GM18870 (cell line): ENCODE measurements at regions not wholly inside any gene's neighbourhood (a gene's known extent, or its start where the extent isn't known, plus 50 kb on each side); places are given as distances from the start of the nearest gene placed in this dataset.

Experiments
- ATAC-seq: cut with Tn5 transposase; IDR thresholded peaks from one replicate; pipeline ENCODE4 v1.9.1; 2021; ENCODE audit warnings: moderate library complexity; ENCODE audit not compliant: unreplicated experiment

- ATAC-seq, result no peak
These were observed 180.0 kb downstream of the KIF4B start for GRCh38 chr5:155193483-155194107.

- no peak for ATAC-seq
These were observed 187.1 kb downstream of the KIF4B start for GRCh38 chr5:155200608-155201007.

GRCh38 chr5:155211764-155212163 is 198.2 kb downstream of the KIF4B start:
- ATAC-seq, result no peak

- ATAC-seq, result no peak
These were observed 208.8 kb downstream of the KIF4B start for GRCh38 chr5:155222393-155222792.

GRCh38 chr5:155229135-155229534 is 215.6 kb downstream of the KIF4B start:
- no peak for ATAC-seq

- no peak for ATAC-seq
These were observed 226.2 kb downstream of the KIF4B start for GRCh38 chr5:155239803-155240202.

- no peak for ATAC-seq
These were observed 237.0 kb downstream of the KIF4B start for GRCh38 chr5:155250596-155250995.

- ATAC-seq, result no peak
These were observed 238.5 kb downstream of the KIF4B start for GRCh38 chr5:155252025-155252424.

- ATAC-seq, result no peak
These were observed 239.2 kb downstream of the KIF4B start for GRCh38 chr5:155252717-155253116.

GRCh38 chr5:155254399-155254798 is 240.8 kb downstream of the KIF4B start:
- ATAC-seq, result no peak

- ATAC-seq, result no peak
These were observed 244.6 kb downstream of the KIF4B start for GRCh38 chr5:155258161-155258560.

- no peak for ATAC-seq
These were observed 246.1 kb downstream of the KIF4B start for GRCh38 chr5:155259648-155260047.

GRCh38 chr5:155260798-155261197 is 247.2 kb downstream of the KIF4B start:
- ATAC-seq, result no peak

- no peak for ATAC-seq
These were observed 249.8 kb downstream of the KIF4B start for GRCh38 chr5:155263381-155263780.

GRCh38 chr5:155264809-155265208 is 251.3 kb downstream of the KIF4B start:
- no peak for ATAC-seq

- no peak for ATAC-seq
These were observed 255.3 kb downstream of the KIF4B start for GRCh38 chr5:155268770-155269425.

GRCh38 chr5:155270725-155271124 is 257.2 kb downstream of the KIF4B start:
- no peak for ATAC-seq

GRCh38 chr5:155274484-155274883 is 260.9 kb downstream of the KIF4B start:
- ATAC-seq, result no peak

- ATAC-seq, result no peak
These were observed 261.7 kb downstream of the KIF4B start for GRCh38 chr5:155275222-155275621.

- ATAC-seq, result no peak
These were observed 262.7 kb downstream of the KIF4B start for GRCh38 chr5:155276231-155276630.

- ATAC-seq, result no peak
These were observed 265.0 kb downstream of the KIF4B start for GRCh38 chr5:155278532-155278931.

GRCh38 chr5:155282503-155283107 is 269.1 kb downstream of the KIF4B start:
- no peak for ATAC-seq
